ENCODE measurements at regions not wholly inside any gene's neighbourhood (a gene's known extent, or its start where the extent isn't known, plus 50 kb on each side); places are given as distances from the start of the nearest gene placed in this dataset.
"Not testable (repeated sequence)": the region's sequence is repeated elsewhere in the genome, so short reads cannot be mapped to it uniquely, and the experiment has no call there.

GRCh38 chr13:30088312-30088855, 219.0 kb downstream of the KATNAL1 start:
- intact Hi-C loops (cut with DNase I) = no loop called here
- no peak for DNase-seq

GRCh38 chr13:30085087-30085486, 222.3 kb downstream of the KATNAL1 start:
- intact Hi-C loops (cut with DNase I) = no loop called here
- no peak for DNase-seq

- intact Hi-C loops (cut with DNase I) = no loop called here
- no peak for DNase-seq
Measured at GRCh38 chr13:30082391-30082790, 225.0 kb downstream of the KATNAL1 start.

GRCh38 chr13:30081331-30081730, 226.0 kb downstream of the KATNAL1 start:
- intact Hi-C loops (cut with DNase I) = no loop called here
- DNase-seq = no peak

GRCh38 chr13:30079501-30079900, 227.8 kb downstream of the KATNAL1 start:
- intact Hi-C loops (cut with DNase I) = no loop called here
- no peak for DNase-seq

- DNase-seq = no peak
- intact Hi-C loops (cut with DNase I) = no loop called here
Measured at GRCh38 chr13:30078059-30078458, 227.6 kb upstream of the UBL3 start.

GRCh38 chr13:30077240-30077735, 226.9 kb upstream of the UBL3 start:
- no peak for DNase-seq

GRCh38 chr13:30074955-30075614, 224.7 kb upstream of the UBL3 start:
- intact Hi-C loops (cut with DNase I) = no loop called here

More at GRCh38 chr13:30077240-30077735, 226.9 kb upstream of the UBL3 start:
- intact Hi-C loops (cut with DNase I) = no loop called here

GRCh38 chr13:30074431-30074830, 224.0 kb upstream of the UBL3 start:
- no peak for DNase-seq
- intact Hi-C loops (cut with DNase I) = no loop called here

More at GRCh38 chr13:30074955-30075614, 224.7 kb upstream of the UBL3 start:
- no peak for DNase-seq

GRCh38 chr13:30072818-30073186, 222.4 kb upstream of the UBL3 start:
- intact Hi-C loops (cut with DNase I) = no loop called here
- DNase-seq = no peak

- intact Hi-C loops (cut with DNase I) = no loop called here
- DNase-seq = no peak
Measured at GRCh38 chr13:30071969-30072817, 221.8 kb upstream of the UBL3 start.

GRCh38 chr13:30065181-30065580, 214.8 kb upstream of the UBL3 start:
- no peak for DNase-seq

GRCh38 chr13:30063892-30064291, 213.5 kb upstream of the UBL3 start:
- DNase-seq = no peak
- intact Hi-C loops (cut with DNase I) = no loop called here

More at GRCh38 chr13:30065181-30065580, 214.8 kb upstream of the UBL3 start:
- intact Hi-C loops (cut with DNase I) = no loop called here

- no peak for DNase-seq
- intact Hi-C loops (cut with DNase I) = no loop called here
Measured at GRCh38 chr13:30061217-30061616, 210.8 kb upstream of the UBL3 start.

- DNase-seq = no peak
- intact Hi-C loops (cut with DNase I) = no loop called here
Measured at GRCh38 chr13:30058429-30058828, 208.0 kb upstream of the UBL3 start.

- DNase-seq; intact Hi-C loops (cut with DNase I): not testable (repeated sequence)
Measured at GRCh38 chr13:30054546-30054945, 204.1 kb upstream of the UBL3 start.

GRCh38 chr13:30053939-30054338, 203.5 kb upstream of the UBL3 start:
- no peak for DNase-seq
- intact Hi-C loops (cut with DNase I) = no loop called here

- peak in 1 of 42 donors; percentile 5 for DNase-seq
- intact Hi-C loops (cut with DNase I) = no loop called here
Measured at GRCh38 chr13:30052120-30052519, 201.7 kb upstream of the UBL3 start.

GRCh38 chr13:30051531-30052060, 201.2 kb upstream of the UBL3 start:
- no peak for DNase-seq
- intact Hi-C loops (cut with DNase I) = no loop called here

GRCh38 chr13:30049692-30050091, 199.3 kb upstream of the UBL3 start:
- DNase-seq = no peak

More at GRCh38 chr13:30049692-30050091, 199.3 kb upstream of the UBL3 start:
- intact Hi-C loops (cut with DNase I) = no loop called here
